ENCODE measurements at regions not wholly inside any gene's neighbourhood (a gene's known extent, or its start where the extent isn't known, plus 50 kb on each side); places are given as distances from the start of the nearest gene placed in this dataset.
A peak's percentile ranks its signal among the peaks of the same experiment; 100 is the strongest.

DNA sequence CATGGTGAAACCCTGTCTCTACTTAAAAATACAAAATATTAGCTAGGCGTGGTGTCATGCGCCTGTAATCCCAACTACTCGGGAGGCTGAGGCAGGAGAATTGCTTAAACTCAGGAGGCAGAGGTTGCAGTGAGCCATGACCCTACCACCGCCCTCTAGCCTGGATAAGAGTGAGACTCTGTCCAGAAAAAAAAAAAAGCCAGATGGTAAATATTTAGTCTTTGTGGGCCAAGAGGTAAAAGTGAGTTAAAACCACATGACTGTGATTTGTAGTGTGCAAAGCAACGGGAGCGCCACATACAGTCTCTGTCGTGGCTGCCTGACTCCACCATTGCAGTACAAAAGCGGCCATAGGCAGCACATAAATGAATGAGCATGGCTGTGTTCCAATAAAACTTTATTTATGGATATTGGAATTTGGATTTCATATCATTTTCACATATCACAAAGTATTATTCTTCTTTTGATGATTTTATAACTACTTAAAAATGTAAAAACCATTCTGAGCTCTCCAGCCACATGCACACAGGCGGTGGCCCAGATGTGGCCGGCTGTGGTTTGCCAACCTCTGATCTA lies 51.8 kb upstream of the CASZ1 start:
- DNase-seq: no peak

GRCh38 chr1:10850026-10850425 lies 53.6 kb upstream of the CASZ1 start:
- DNase-seq: no peak

GRCh38 chr1:10851024-10852013 lies 54.9 kb upstream of the CASZ1 start:
- DNase-seq: no peak

GRCh38 chr1:10852018-10852417 lies 55.6 kb upstream of the CASZ1 start:
- no peak for DNase-seq

DNA sequence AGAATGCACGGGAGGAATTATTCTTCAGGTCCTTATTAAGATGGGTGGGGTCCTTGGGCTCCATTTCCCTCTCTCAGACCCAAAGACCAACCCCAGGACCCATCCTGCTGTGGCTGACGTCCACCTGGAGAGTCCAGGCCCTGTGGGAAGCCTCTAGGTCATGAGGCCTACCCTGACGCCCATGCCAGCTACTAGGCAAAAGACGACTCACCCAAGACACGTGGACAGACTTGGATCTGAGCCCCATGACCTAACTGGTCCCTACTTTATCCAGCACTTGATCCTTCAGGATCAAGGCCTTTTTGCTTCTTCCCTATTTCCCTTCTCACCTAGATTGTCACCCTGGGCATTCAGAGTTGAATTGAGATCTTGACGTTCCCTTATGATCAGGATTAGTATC lies 56.0 kb upstream of the CASZ1 start:
- no peak for DNase-seq

DNA sequence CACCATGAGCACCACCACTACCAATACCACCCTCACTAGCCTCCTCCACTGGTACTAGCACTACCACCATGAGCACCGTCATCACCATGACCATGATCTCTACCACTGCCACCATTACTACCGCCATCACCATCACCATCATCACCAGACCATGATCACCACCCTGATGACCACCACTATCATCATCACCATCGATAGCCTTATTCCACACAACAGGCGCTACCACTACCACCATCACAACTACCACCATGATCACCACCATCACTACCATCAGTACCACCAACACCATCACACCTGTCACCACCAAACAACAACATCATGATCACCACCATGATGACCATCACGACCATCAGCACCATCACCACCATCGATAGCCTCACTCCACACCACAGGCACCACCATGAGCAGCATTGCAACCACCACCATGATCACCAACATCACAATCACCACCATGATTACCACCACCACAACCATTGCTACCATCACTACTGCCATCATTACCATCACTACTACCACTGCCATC lies 56.6 kb upstream of the CASZ1 start:
- no peak for DNase-seq

DNA sequence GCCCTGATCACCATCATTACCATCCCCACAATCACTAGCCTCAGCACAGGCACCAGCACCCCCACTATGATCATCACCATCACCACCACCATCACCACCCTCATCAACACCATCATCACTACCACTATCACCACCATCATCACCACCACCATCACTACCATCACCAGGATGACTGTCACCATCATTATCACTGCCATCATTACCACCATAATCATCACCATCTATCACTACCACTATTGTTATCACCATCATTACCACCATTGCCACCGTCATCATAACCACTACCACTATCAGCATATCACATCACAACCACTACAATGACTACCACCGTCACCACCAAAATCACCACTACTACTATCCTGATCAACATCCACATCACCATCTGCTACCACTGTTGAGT lies 57.3 kb upstream of the CASZ1 start:
- DNase-seq: no peak

- DNase-seq: no peak
Measured at GRCh38 chr1:10854856-10855459, 58.5 kb upstream of the CASZ1 start.

DNA sequence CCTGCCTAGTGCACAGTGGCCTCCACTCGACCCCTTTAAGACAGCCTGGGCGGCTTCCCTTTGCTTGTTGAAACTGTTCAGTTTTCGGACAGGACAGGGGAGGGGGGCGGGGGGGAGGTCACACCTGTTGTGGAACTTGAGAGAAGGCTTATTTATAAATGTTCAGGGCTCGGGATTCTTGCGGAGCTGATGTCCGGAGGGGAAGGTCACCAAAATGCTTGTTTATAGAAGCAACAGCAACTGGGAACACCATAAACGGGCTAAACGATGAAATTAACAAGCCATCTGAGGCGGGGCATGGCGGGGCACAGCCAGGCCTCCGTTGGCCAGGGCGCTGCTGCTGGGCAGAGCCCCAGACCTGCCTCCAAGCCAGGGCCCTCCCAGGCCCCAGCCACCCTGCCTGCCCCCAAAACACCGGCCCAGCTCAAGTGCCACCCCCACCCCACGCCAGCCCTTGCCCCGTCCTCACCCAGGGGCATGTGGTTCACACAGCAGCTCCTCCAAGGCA lies 59.8 kb upstream of the CASZ1 start:
- DNase-seq: no peak

DNA sequence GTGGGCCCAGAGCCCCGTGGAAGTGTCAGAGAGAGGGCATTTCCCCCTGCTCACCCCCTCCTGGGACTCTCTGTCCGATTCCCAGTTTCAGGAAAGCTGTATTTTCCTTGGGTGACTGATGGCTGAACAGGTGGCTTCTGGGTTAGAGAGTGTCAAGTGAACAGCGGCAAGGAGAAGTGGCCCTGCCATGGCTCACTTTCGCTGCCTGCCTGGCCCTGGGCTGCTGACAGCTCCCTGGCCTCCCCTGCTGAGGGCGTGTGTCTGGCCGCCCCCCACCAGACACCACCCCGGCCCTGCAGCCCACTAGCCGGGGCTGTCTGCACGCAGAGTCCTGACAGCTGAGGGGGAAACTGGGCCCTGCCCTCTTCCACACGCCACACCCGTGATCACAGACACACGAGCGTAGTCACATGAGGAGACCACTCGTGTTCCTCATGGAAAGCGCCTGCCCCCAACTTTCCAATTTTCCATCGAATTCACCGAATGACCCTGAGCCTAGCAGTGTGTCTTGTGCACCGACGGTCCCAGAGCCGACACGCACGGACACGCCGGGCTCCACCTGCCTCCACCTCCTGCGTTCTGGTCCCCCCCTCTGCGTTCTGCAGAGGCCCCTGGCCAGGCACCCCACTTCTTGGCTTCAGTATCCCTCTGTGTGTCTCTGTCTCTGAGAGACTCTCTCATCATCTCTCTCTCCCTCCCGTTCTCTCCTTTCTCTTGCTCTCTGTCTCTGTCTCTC lies 60.6 kb upstream of the CASZ1 start:
- DNase-seq: no peak

DNA sequence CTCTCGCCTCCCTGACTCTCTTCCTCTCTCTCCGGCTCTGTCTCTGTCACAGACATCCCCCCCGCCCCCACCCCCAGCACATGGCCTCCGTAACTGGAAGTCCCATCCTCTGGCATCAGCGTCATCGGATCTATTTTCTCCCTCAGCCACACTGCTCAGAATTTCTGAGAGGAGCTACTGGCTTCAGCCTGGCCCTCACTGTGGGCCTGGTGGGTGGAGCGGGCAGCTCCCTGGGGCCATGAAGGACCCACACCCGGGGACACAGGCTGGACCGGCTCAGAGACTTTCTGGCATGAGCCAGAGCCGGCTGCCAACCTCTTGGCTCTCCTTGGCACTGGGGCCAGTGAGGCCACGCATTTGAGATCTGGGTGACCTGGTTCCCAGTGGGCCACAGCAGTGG lies 61.2 kb upstream of the CASZ1 start:
- no peak for DNase-seq

DNA sequence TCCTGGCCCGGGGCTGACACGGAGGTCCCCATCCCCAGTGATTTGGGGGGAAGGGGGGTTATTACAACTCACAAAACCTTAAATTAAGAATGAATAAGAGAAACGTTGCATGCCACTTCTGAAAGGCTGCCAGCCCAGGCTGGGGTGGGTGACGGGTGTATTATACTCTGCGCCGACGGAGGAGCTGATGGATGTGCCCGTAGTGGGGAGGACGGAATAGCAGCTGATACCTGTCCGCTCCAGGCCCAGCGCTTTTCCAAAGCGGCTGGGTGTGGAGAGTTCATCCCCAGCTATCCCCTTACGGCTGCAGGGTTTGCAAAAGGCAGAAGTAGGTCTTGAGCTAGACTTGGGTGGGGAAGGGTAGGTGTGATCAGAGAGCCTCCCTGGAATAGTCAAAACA lies 63.8 kb upstream of the CASZ1 start:
- DNase-seq: no peak

DNA sequence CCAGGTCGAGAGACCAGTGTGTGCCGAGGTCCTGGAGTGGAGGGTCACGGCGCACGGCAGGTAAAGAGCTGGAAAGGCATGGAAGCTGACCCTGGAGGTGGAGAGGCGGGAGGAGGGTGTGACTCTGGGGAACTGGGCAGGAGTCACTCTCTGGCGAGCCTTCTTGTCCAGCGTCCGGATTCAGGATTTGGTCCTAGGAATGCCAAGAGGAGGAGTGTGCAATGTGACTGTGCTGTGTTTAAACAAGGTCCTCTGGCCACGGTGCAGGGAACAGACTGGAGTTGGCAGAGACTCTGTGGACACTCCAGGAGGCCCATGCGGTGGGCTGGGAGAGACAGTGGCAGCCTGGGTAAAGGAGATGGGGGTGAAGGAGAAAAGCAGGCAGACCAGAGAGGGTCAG lies 64.2 kb upstream of the CASZ1 start:
- no peak for DNase-seq

DNA sequence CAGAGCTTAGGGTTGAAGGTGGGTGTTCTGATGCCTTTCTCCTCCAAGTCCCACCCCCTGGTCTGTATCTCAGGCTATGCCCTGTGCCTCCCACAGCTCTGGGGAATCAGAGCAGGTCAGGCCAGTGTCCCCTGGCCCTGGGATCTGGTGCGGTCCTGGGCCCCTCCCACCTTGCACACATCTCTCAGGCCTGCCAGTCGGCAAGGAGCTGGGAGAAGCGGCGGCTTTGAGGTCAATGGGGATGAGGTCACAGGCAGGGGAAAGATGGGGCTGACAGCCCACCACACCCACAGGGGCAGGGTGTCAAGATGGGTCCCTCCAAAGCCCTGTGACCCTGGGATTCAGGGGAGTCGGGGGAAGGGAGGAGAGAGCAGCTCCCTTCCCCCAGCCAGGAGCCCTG lies 65.4 kb upstream of the CASZ1 start:
- no peak for DNase-seq

GRCh38 chr1:10862743-10863335 lies 66.4 kb upstream of the CASZ1 start:
- no peak for DNase-seq

DNA sequence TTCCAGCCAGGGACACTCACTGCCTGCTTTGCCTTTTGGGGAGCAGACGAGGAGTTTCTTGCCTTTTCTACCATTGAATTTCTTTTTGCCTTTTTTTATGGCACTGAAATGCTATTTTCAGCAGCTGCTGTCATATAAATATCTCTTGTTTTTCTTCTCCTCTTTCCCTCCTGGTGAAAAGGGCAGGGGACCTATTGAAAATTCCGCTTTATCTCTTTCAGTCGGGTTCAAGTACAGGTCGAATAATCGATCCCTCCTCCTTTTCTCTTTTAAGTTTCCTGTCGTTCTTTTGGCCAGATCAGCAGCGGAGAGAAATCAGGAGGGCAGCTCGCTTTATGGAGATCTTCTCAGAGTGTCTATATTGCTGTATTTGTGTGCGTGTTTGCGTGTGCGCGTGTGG lies 67.4 kb upstream of the CASZ1 start:
- no peak for DNase-seq

- no peak for DNase-seq
Measured at GRCh38 chr1:10864776-10865175, 68.3 kb upstream of the CASZ1 start.

- DNase-seq: no peak
Measured at GRCh38 chr1:10865518-10866320, 69.3 kb upstream of the CASZ1 start.

DNA sequence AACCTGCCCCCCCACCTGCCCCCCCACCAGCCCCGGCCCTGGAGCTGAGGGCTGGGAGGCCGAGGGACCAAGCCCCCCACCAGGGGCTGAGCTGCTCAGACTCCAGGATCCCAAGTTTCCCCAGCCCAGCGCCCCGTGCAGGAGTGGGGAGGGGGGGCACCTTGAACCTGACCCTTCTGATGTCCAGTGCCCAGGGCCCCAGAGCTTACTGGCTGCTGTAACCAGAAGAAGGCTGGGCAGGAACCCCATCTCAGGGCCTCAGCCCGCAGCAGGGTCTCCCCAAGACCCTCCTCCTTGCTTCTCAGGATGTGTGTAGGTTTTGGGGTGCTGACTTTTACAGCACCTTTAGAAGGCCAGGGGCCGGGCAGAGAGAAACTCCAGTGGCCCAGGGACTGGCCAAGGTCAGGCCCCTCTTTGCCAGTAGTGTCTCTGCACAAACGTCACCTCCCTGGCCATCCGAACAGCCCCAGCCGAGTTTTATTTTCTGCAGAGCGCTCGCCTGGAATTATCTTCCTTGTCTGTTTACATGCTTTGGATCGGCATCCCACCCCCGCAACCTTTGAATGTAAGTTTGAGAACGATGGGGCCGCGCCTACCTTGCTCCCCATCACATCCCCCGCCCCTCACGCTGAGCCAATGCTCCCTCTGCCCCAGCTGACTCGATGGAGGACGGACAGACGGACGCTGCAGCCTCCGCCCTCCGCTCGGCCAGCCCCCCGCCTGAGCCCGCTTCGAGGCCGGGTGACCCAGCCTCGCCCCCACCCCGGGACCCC lies 70.1 kb upstream of the CASZ1 start:
- no peak for DNase-seq

DNA sequence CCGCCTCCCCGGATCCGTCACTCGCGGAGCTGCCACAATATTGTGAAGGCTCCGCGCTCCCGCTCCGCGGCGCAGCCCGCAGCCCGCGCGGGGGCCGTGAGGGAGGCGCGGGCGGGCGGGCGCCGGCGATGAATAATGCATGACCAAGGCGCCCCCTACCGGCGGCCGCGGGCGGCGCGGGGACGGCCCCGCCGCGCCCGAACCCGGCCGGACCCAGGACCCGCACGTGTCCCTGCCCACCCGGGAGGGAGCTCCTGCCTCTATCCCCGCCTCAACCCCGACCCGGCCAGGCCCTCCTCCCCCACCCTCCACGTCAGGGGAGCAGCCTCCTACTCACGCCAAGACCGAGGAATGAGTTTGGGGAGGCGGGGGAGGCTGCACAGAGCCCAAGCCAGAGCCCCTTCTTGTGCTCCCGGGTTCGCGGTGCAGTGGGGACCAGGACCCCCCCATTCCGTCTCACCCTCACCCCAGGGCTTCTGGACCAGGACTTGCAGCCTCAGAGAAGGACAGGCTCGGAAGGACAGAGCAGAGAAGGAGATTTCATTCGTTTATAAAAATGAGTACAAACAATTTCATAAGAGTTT lies 70.8 kb upstream of the CASZ1 start:
- peak; percentile 67 for DNase-seq
